HG03342 (cell line): ENCODE measurements at regions not wholly inside any gene's neighbourhood (a gene's known extent, or its start where the extent isn't known, plus 50 kb on each side); places are given as distances from the start of the nearest gene placed in this dataset.
"Not testable (repeated sequence)": the region's sequence is repeated elsewhere in the genome, so short reads cannot be mapped to it uniquely, and the experiment has no call there.

Experiments
- ATAC-seq: cut with Tn5 transposase; IDR thresholded peaks from one replicate; pipeline ENCODE4 v1.9.1; 2021; ENCODE audit warnings: mild to moderate bottlenecking, moderate library complexity; ENCODE audit not compliant: unreplicated experiment

DNA sequence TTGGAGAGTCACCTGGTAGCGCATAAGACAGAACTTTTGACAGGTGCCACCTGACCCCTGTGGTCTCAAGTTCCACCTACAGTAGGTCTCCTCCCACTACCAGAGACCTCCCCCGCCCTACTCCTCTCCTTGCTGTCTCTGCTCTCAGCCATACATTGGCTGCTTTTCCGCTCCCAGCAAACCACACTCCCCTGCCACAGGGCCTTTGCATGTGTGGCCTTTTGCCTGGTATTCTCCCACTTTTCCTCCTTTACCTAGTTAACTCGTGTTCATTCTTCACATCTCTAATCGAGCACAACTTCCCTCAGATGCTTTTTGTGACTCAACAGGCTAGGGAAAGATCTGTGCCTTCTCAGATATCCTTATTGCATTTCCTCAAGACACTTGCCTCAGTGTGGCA is 218.3 kb upstream of the EEF2KMT start:
- no peak for ATAC-seq

DNA sequence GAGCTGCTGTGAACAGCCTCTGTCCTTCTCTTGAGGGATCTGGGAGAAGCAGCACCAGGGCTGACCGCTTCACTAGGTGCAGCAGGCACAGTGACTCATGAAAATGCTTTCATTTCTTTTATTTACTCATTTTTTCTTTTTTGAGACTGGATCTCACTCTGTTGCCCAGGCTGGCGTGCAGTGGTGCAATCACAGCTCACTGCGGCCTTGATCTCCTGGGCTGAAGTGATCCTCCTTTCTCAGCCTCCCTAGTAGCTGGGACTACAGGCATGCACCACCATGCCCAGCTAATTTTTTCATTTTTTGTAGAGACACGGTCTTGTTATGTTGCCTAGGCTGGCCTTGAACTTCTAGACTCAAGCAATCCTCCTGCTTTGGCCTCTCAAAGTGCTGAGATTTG is 216.8 kb upstream of the EEF2KMT start:
- ATAC-seq = no peak

DNA sequence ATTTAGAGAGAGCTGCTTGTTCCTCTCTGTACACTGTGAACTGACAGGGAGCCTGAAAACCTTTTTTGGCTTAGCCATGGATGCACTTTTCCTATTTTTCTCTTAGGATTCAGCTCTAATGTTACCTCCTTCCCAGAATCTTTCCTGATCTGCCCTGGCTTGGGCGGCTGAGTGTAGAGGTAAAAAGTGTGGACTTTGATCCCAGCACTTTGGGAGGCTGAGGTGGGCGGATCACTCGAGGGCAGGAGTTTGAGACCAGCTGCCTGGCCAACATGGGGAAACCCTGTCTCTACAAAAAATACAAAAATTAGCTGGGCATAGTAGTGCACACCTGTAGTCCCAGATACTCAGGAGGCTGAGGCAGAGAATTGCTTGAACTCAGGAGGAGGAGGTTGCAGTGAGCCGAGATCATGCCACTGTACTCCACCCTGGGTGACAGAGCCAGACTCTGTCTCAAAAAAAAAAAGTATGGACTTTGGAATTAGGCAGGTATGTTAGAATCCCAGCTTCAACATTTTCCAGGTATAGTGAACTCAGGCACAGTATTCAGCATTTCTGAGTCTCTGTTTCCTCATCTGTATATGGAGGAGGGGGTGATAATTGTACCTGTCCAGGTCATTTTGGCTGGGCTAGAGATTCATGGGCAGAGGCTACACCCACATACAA is 212.5 kb upstream of the EEF2KMT start:
- ATAC-seq = no peak

DNA sequence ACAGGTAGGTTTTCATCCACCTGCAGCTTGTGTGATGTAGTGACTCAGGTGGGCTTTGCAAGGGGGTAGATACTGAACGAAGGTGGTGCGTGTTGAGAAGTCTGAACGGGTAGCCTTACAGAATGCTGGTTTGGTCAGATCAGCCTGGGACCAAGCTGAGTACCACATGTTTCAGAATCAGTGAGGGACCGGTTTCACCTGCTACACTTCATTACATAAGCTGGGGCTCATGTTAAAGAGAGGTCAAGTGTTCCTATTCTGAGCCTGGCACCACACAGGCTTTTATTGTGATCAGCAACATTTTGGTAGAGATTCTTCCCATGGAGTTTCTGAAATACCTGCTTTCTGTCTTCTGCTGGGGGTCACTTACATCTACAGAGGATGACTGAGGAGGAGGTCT is 207.4 kb upstream of the EEF2KMT start:
- ATAC-seq = no peak

GRCh38 chr16:5302372-5303114 is 204.9 kb upstream of the EEF2KMT start:
- ATAC-seq = no peak

DNA sequence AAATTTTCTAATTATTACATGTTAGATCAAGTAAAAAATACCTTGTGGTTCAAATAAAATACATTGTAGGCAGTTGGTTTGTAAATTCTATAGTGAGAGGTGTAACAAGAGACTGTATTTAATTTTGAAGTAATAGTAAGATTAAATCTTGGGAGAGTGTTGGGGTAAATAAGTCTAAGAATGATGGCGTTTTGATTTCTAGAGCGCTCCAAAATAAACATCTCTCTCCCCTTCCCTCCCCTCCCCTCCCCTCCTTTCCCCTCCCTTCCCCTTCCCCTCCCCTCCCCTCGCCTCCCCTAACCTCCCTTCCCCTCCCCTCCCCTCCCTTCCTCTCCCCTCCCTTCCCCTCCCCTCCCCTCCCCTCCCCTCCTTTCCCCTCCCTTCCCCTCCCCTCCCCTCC is 200.6 kb upstream of the EEF2KMT start:
- ATAC-seq = no peak

DNA sequence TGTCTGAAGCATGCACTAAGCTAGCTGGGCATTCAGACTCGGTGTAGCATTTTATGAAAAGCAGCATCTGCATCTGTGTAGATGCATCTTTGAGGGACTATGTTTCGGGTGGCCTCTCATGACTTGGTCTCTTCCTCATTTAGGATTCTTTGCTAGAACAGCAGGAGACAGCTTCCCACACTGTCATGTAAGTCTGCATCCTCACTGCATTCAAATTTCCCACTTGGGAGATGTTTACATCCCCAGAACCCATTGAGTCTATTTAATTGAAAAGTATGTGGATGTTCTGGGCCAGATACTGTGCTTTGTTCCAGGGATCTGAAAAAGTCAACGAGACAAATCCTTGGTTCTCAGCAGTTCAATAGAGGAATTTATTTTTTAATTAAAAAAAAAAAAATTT is 198.6 kb upstream of the EEF2KMT start:
- no peak for ATAC-seq

- ATAC-seq = not testable (repeated sequence)
Measured at GRCh38 chr16:5295304-5295703, 197.7 kb upstream of the EEF2KMT start.

- ATAC-seq = not testable (repeated sequence)
Measured at GRCh38 chr16:5282152-5282551, 184.6 kb upstream of the EEF2KMT start.

GRCh38 chr16:5257462-5257861 is 159.9 kb upstream of the EEF2KMT start:
- no peak for ATAC-seq

GRCh38 chr16:5252791-5253190 is 155.2 kb upstream of the EEF2KMT start:
- ATAC-seq = no peak

- ATAC-seq = not testable (repeated sequence)
Measured at GRCh38 chr16:5247403-5247802, 149.8 kb upstream of the EEF2KMT start.

GRCh38 chr16:5240278-5240626 is 142.7 kb upstream of the EEF2KMT start:
- ATAC-seq = not testable (repeated sequence)

DNA sequence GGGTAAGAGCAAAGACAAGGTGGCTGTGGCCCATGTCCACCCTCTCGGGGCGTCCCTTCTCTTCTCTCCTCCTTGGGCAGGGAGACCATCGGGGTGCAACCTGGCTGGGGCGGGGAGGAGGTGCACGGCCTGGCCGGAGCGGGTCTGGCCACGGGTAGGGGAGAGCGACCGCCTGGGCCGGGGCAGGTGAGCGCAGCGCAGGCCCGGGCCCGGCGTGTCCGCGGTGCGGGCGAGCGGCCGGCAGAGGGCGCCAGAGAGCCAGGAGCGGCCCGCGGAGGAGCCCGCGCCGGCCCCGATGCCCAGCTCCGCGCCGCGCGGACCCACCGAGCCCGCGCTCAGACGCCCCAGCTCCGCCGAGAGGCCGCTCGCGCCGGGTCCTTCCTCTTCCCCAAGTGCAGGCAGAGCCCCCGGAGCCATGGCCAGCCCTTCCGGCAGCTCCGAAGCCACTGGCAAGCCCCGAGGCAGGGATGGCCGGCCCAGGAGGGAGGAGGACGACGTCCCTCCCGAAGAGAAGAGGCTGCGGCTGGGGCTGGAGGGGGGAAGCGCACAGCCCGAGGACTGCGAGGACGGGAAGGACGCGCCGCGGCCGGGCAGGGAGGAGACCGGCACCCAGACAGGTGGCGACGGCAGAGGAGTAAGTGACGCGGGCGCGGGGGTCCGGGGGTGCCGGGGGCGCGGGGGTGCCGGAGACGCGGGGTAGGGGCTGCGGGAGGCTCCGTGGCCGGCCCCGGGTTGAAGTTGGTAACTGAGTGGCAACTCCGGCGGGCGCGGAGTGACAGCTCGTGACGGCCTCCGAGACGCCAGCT is 142.1 kb upstream of the EEF2KMT start:
- ATAC-seq = not testable (repeated sequence)

DNA sequence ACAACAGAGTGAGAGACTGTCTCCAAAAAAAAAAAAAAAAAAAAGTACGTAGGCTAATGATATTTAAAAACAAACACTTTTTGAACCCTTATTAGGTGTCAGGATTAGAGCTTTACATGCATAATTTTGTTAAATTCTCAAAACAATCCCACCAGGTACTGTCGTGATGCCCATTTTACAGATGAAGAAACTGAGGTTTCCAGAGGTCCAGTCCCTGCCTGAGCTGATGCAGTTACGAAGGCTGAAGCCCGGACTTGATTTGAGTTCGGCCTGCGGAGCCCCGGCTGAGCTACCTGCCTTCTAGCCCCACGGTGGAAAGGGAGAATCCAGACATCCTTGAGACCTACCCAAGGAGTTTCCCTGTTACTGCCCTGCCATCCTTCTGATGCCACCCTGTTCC is 137.5 kb upstream of the EEF2KMT start:
- no peak for ATAC-seq

DNA sequence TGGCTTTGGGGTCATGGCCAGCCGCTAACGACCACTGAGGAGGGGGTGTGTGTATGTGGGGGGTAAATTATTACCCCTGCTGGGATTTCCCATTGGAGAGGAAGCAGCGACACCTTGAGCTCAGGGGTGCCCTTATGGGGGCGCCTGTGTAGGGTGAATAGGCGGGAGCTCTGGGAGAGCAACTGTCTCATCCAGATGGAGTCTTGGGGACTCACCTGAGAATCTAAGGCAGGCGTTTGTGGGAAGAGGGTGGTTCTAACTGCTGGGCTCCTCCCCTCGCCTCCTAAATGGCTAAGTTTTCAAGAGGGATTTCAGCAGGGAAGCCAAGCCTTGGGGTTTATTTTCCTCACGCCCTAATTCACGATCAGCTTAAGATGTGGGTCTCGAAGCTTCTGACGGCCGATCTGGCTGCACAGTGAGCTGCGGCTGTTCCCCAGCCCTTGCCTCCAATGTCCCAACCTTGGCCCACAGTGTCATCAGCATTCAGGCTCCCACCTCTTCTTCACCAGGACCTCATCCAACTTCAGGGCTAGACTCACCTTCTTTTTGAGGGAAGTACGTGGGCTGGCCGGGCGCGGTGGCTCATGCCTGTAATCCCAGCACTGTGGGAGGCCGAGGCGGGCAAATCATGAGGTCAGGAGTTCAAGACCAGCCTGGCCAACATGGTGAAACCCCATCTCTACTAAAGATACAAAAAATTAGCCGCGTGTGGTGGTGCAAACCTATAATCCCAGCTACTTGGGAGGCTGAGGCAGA is 136.9 kb upstream of the EEF2KMT start:
- no peak for ATAC-seq

DNA sequence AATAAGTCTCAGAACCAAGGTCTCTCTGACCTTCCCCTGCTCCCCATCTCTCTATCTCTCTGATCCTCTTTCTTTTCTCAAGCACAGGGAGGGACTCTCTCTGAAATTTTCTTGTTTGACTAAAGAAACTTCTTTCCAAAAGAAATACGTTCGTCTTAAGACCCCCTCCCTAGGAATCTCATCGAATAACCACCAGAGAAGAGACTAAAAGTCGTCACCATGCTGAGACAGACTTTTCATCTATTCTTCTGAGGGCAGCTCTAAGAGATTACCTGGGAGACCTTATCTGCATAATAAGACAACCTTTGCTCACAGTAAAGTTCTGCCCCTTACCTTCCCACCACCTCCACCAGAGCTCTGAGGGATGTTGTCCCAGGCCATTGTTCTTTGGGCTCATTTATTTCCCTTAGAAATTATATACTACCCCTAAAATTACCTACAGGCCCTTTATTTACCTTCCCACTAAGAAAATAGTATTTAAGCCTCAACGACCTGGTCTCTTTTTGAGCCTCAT is 133.7 kb upstream of the EEF2KMT start:
- ATAC-seq = no peak

DNA sequence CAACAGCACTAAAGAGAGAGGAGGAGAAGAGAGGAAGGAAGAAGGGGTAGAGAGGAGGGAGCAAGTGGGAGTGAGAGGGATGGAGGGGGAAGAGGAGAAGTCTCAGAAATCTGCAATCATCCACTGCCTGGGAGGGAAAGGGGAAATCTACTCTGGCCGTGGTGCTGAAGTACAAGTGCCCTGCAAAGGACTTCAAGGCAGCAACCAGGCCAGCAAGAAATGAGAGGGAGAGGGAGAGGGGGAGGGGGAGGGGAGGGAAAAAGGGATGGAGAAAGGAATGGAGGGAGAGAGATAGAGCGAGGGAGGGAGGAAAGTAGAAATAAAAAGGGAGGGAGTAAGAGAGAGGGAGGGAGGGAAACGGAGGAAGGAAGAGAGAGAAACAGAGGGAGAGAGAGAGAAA is 130.8 kb upstream of the EEF2KMT start:
- no peak for ATAC-seq

DNA sequence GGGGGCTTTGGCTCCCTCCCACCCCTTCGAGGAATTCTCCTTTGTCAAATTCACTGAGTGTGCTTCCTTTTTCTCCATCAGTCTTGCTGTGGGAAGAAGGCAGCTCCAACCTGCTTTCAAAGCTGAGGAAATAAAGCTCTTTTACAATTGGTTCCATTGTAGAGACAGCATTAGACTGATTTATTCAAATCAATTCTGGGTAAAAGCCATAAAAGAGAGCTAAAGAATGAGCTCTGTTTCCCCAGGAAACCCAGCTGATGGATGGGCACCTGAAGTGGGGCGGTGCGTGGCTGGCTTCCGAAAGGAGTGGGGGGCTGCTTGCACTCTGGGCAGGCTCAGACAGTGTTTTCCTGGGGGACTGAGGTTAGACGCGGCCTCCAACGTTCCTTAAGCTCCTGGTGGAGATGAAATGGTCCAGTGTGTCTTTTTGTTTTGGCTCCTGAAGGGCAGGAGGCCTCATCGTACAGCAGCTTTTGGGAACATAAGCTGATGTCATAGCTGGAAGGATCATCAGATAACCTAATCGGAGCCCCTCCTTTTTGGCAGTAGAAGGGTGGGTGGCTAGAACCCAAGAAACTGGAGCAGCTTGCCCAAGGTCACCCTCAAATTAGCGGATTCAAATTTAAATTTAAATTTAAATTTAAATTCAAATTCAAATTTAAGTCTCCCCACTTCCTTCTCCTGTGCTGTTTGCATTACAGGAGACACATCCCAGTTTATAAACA is 128.5 kb upstream of the EEF2KMT start:
- no peak for ATAC-seq

- no peak for ATAC-seq
Measured at GRCh38 chr16:5222761-5223160, 125.2 kb upstream of the EEF2KMT start.
